Transverse colon (tissue), 4 donors: ENCODE measurements at regions not wholly inside any gene's neighbourhood (a gene's known extent, or its start where the extent isn't known, plus 50 kb on each side); places are given as distances from the start of the nearest gene placed in this dataset.
A peak's percentile ranks its signal among the peaks of the same experiment; 100 is the strongest.

Experiments used
- DNase-seq: peaks from one replicate; pipeline ENCODE4 v3.0.0-alpha.2; 2019
- H3K27ac ChIP-seq, 4 donors: fragments of 200-600 bp; sonication (generic); 2 replicates each; pipeline ENCODE4 v1.5.1; 2016 to 2018; ENCODE audit warnings: inconsistent platforms in 4 of 4
- H3K27me3 ChIP-seq: fragments of 200-600 bp; sonication (generic); 2 replicates; pipeline ENCODE4 v1.5.1; 2017; ENCODE audit warnings: inconsistent platforms
- H3K36me3 ChIP-seq, 4 donors: fragments of 200-600 bp; sonication (generic); 2 replicates each; pipeline ENCODE4 v1.5.1; 2017 to 2019; ENCODE audit warnings: inconsistent platforms in 4 of 4
- H3K4me1 ChIP-seq, 4 donors: fragments of 200-600 bp; sonication (generic); 2 replicates each; pipeline ENCODE4 v1.5.1; 2017 to 2020; ENCODE audit warnings: inconsistent platforms in 4 of 4
- H3K4me3 ChIP-seq, 4 donors: fragments of 200-600 bp; sonication (generic); 1 replicate in 1 of 4; 2 replicates in 3 of 4; pipeline versions ENCODE4 v1.5.1 to v1.6.1; 2017 to 2019; ENCODE audit warnings: inconsistent platforms in 4 of 4
- H3K9me3 ChIP-seq, 2 donors: fragments of 200-600 bp; sonication (generic); 2 replicates each; pipeline ENCODE4 v1.5.1; 2017 to 2019; ENCODE audit warnings: inconsistent platforms in 2 of 2
- EP300 ChIP-seq: sonication (generic); formaldehyde crosslinking; IDR thresholded peaks from one replicate; pipeline ENCODE4 v1.6.1; 2017; ENCODE audit warnings: antibody characterized with exemption, low read depth
- POLR2A ChIP-seq: fragments of 450-650 bp; IDR thresholded peaks from one replicate; pipeline ENCODE4 v1.6.1; 2016; ENCODE audit warnings: antibody characterized with exemption, mild to moderate bottlenecking, moderate library complexity
- POLR2AphosphoS5 ChIP-seq, 3 donors: sonication (generic); formaldehyde crosslinking; IDR thresholded peaks; one replicate each; pipeline ENCODE4 v1.6.1; 2016; ENCODE audit warnings: antibody characterized with exemption in 3 of 3
- WGBS, 2 donors: methylation state at CpG; one replicate each; pipeline ENCODE4 v1.1.5; 2018; ENCODE audit warnings: low coverage in 1 of 2; 5-methylcytosine and 5-hydroxymethylcytosine counted together
- in situ Hi-C, 4 donors: fragments of 200-750 bp; cut with MboI; loops; one replicate each; pipeline versions ENCODE4 v1.15.0 to v1.15.1; 2017; ENCODE audit warnings: low sequenced_read_pairs in 3 of 4, low pct_ligation_motif_present in 1 of 4, low pct_unique_long_range_greater_than_20kb in 1 of 4
- intact Hi-C: fragments of 100-400 bp; cut with DNase I; formaldehyde crosslinking; loops from one replicate; pipeline ENCODE4 v1.15.1; 2023; ENCODE audit warnings: low total_unique reads
- TF ChIP-seq, protein P1 (sequence below), 5 experiments: fragments of 200-600 bp in 3 of 5; fragments of 450-650 bp in 2 of 5; sonication (generic) in 3 of 5; IDR thresholded peaks; 1 replicate in 2 of 5; 2 replicates in 3 of 5; pipeline ENCODE4 v1.5.1; 2016 to 2017; ENCODE audit warnings: antibody characterized with exemption in 5 of 5, inconsistent platforms in 3 of 5, mild to moderate bottlenecking in 2 of 5, moderate library complexity in 1 of 5

DNA sequence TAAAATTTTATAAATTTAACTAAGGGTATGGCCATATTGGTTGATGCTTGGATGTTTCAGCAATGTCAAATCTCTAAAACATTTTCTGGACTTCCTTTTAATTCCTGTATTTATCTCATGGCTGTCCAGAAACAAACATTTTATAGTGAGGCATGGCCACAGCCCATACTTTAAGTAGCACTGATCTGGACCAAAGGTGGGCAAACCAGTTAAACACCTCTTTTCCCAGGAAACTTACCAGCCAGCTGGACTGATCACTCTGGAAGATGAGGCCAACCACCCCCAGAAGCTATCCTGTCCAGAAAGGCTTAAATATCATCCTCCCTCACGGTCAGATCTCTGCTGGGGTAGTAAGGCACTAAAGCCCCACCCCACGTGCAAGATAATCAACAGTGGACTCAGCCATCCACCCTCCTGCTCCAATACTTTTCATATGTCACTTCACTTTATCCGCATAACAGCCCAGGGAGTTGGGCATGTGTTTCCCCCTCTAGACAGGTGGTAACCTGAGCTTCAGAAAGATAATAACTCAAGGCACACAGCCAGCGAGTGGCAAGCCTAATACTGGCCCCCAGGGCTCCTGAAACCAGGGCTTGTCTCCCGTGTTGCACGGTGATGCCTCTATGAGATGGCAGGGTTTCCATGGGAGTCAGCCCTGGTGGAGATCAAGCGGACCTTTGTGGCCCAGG, 120.5 kb upstream of the NGF start:
- TF ChIP-seq POLR2A (no peak), EP300 (no peak), POLR2AphosphoS5 (IDR thresholded peaks at IDR 0.05) (no peak)
- TF ChIP-seq, protein P1, sequence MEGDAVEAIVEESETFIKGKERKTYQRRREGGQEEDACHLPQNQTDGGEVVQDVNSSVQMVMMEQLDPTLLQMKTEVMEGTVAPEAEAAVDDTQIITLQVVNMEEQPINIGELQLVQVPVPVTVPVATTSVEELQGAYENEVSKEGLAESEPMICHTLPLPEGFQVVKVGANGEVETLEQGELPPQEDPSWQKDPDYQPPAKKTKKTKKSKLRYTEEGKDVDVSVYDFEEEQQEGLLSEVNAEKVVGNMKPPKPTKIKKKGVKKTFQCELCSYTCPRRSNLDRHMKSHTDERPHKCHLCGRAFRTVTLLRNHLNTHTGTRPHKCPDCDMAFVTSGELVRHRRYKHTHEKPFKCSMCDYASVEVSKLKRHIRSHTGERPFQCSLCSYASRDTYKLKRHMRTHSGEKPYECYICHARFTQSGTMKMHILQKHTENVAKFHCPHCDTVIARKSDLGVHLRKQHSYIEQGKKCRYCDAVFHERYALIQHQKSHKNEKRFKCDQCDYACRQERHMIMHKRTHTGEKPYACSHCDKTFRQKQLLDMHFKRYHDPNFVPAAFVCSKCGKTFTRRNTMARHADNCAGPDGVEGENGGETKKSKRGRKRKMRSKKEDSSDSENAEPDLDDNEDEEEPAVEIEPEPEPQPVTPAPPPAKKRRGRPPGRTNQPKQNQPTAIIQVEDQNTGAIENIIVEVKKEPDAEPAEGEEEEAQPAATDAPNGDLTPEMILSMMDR (IDR thresholded peaks at IDR 0.05), result no peak
- Histone ChIP-seq H3K4me1 (no peaks in the 10 kb centered on the region), H3K27me3 (no peaks in the 10 kb centered on the region), H3K36me3 (no peaks in the 10 kb centered on the region), H3K4me3 (no peak overlapping the region), H3K27ac (no peak overlapping the region), H3K9me3 (no peaks in the 10 kb centered on the region)
- no peak for DNase-seq
- intact Hi-C loops, result loop anchor here (5.0 kb wide), 1 partner anchor 49 kb away; no protein-coding TSS in a partner anchor
- in situ Hi-C loops, result loop anchor here in 1 of 4 donors (25.0 kb wide), 1 partner anchor 321 kb away; no protein-coding TSS in a partner anchor
- WGBS, 2 donors, result 82 to 84% methylated on average over 5 to 7 of the region's 7 CpGs

DNA sequence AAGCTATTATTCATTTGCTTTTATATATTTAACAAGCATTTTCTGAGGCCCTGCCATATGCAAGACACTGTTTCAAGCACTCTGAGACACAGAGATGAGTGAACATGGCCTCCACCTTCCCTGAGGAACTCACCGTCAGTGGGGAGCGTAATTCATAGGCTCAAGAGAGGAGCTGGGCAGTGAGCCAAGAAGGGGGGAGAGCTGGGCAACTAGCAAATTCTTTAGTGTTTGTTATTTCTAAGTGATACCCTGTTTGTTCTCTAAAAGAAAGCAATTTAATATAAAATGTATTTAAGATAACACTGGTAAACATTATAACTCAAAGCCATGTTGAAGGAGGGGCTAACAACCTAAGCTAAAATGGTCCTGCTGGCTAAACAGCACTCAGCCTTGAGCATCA, 119.2 kb upstream of the NGF start:
- Histone ChIP-seq H3K9me3 (no peaks in the 10 kb centered on the region), H3K27ac (no peak overlapping the region), H3K36me3 (no peaks in the 10 kb centered on the region), H3K4me3 (no peak overlapping the region), H3K27me3 (no peaks in the 10 kb centered on the region), H3K4me1 (no peaks in the 10 kb centered on the region)
- 58 to 78% methylated on average over 2 of the region's 2 CpGs for WGBS, 2 donors
- TF ChIP-seq, protein P1 (IDR thresholded peaks at IDR 0.05), result no peak
- TF ChIP-seq POLR2A (no peak), EP300 (no peak), POLR2AphosphoS5 (IDR thresholded peaks at IDR 0.05) (no peak)
- in situ Hi-C loops, result loop anchor here in 1 of 4 donors (25.0 kb wide), 1 partner anchor 320 kb away; no protein-coding TSS in a partner anchor
- intact Hi-C loops, result loop anchor here (5.0 kb wide), 1 partner anchor 50 kb away; no protein-coding TSS in a partner anchor
- no peak for DNase-seq

DNA sequence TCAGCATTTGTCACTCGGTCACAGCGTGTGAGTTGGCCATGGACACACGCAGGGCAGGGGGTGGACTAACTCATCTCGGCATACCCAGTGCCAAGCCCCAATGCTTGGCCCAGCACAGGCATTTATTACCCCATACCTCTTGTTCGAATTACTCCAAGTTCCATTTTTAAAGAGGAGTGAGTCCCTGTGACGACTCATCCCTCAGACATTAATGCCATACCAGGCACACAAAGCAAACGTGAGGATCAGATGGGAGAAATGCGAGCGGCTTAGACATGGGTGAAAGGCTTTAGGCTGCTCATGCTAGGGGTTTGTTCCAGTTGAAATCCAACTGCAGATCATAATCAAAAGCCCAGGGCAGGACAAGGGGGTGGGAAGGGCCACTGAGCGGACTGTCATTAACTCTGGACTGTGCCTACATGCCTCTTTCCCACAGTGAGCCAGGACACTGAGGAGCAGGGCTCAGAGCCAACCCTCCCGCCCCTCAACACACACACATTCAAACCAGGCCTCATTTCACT, 118.5 kb upstream of the NGF start:
- H3K27ac ChIP-seq, result no peak overlapping the region
- H3K4me1 ChIP-seq, result no peaks in the 10 kb centered on the region
- no peaks in the 10 kb centered on the region for H3K27me3 ChIP-seq
- H3K4me3 ChIP-seq, result no peak overlapping the region
- TF ChIP-seq POLR2AphosphoS5 (IDR thresholded peaks at IDR 0.05), result no peak
- TF ChIP-seq, protein P1 (IDR thresholded peaks at IDR 0.05), result no peak
- no peak for TF ChIP-seq EP300
- no peak for TF ChIP-seq POLR2A
- WGBS, 2 donors, result 82% methylated on average over 11 of the region's 11 CpGs; no CpG with 5 or more reads in 1 of the 2 donors
- intact Hi-C loops, result loop anchor here (5.0 kb wide), 1 partner anchor 51 kb away; no protein-coding TSS in a partner anchor
- in situ Hi-C loops, result loop anchor here in 1 of 4 donors (25.0 kb wide), 1 partner anchor 319 kb away; no protein-coding TSS in a partner anchor
- no peaks in the 10 kb centered on the region for H3K36me3 ChIP-seq
- DNase-seq, result no peak
- H3K9me3 ChIP-seq, result no peaks in the 10 kb centered on the region

DNA sequence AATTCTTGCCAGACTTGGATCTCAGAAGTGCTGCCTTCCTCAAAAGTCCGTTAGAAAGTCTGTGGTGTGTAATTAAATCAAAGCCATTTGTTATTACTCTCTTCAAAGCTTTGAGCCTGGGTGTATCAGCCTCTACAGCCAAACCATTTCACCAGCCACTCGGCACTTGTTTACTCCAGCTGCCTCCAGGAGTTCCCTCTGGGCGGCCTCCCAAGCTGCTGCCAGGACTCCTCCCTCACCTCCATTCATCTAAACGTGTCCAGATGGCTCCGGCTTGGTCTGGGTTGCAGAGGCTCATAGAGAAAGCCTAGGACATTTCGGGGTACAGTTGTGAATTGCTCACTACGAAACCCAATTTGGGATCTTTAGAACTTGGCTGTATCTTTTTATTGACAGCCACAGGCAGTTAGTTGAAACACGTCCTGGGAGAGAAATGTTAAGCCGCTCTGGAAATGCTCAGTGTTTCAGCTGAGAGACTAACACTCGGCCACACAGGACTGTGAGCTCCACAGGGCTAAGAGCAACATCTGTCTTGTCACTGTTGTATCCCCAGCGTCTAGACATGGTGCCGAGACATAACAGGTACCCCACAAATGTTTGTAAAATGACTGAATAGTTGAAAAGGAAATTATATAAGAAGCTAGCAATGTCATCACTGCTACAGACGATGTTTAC, 116.9 kb upstream of the NGF start:
- Histone ChIP-seq H3K27me3 (no peaks in the 10 kb centered on the region), H3K4me1 (no peaks in the 10 kb centered on the region), H3K36me3 (no peaks in the 10 kb centered on the region), H3K9me3 (no peaks in the 10 kb centered on the region), H3K27ac (no peak overlapping the region), H3K4me3 (no peak overlapping the region)
- intact Hi-C loops, result loop anchor here (5.0 kb wide), 1 partner anchor 52 kb away; no protein-coding TSS in a partner anchor
- in situ Hi-C loops, result loop anchor here in 1 of 4 donors (25.0 kb wide), 1 partner anchor 318 kb away; no protein-coding TSS in a partner anchor
- TF ChIP-seq EP300 (no peak), POLR2A (no peak), POLR2AphosphoS5 (IDR thresholded peaks at IDR 0.05) (no peak)
- TF ChIP-seq, protein P1 (IDR thresholded peaks at IDR 0.05), result no peak
- DNase-seq, result peak; percentile 15
- WGBS, 2 donors, result 47 to 68% methylated on average over 6 to 13 of the region's 13 CpGs
